ENCODE measurements at regions not wholly inside any gene's neighbourhood (a gene's known extent, or its start where the extent isn't known, plus 50 kb on each side); places are given as distances from the start of the nearest gene placed in this dataset.

GRCh38 chr18:39296293-39296888 lies 1730.8 kb upstream of the CELF4 start:
- H3K4me1 Mint-ChIP-seq = no peaks in the 10 kb centered on the region
- Histone ChIP-seq H3K36me3 (ENCODE audit: control insufficient read depth in 2 of 2, extremely low read depth in 1 of 2, insufficient read depth in 1 of 2, low read length in 1 of 2) (no peaks in the 10 kb centered on the region), H3K9me3 (no peaks in the 10 kb centered on the region), H3K27me3 (replicated peaks in 1 of 2; ENCODE audit: control insufficient read depth in 2 of 2, extremely low read depth in 1 of 2, insufficient read depth in 2 of 2, low read length in 1 of 2) (no peaks in the 10 kb centered on the region), H3K4me3 (ENCODE audit: control insufficient read depth in 1 of 2, extremely low read depth in 1 of 2, low read length in 1 of 2) (no peak overlapping the region), H3K4me1 (ENCODE audit: control insufficient read depth in 1 of 2, extremely low read depth in 1 of 2, insufficient read depth in 2 of 2, low read length in 2 of 2) (no peaks in the 10 kb centered on the region), H3K27ac (ENCODE audit: low read length) (no peak overlapping the region)
- peaks cover 0 to 12% (median 2%) of the 10 kb centered on the region in 3 donors for H3K9me3 Mint-ChIP-seq
- ATAC-seq (replicated peaks in 1 of 4) = no peak
- ChIA-PET CTCF (no interaction called here), POLR2A (no interaction called here)
- H3K4me3 Mint-ChIP-seq = no peak overlapping the region
- H3K27me3 Mint-ChIP-seq = no peaks in the 10 kb centered on the region
- no peak overlapping the region for H3K27ac Mint-ChIP-seq
- no peak for DNase-seq
- no peaks in the 10 kb centered on the region for H3K36me3 Mint-ChIP-seq
- 50% methylated on average over 2 of the region's 10 CpGs for WGBS (ENCODE audit: insufficient coverage)

GRCh38 chr18:39276764-39277163 lies 1711.2 kb upstream of the CELF4 start:
- Mint-ChIP-seq H3K27ac (no peak overlapping the region), H3K36me3 (no peaks in the 10 kb centered on the region), H3K4me1 (no peaks in the 10 kb centered on the region), H3K9me3 (peaks cover 8 to 17% (median 9%) of the 10 kb centered on the region in 3 donors), H3K4me3 (no peak overlapping the region), H3K27me3 (no peaks in the 10 kb centered on the region)
- Histone ChIP-seq H3K4me1 (ENCODE audit: control insufficient read depth in 1 of 2, extremely low read depth in 1 of 2, insufficient read depth in 2 of 2, low read length in 2 of 2) (no peaks in the 10 kb centered on the region), H3K27me3 (replicated peaks in 1 of 2; ENCODE audit: control insufficient read depth in 2 of 2, extremely low read depth in 1 of 2, insufficient read depth in 2 of 2, low read length in 1 of 2) (no peaks in the 10 kb centered on the region), H3K4me3 (ENCODE audit: control insufficient read depth in 1 of 2, extremely low read depth in 1 of 2, low read length in 1 of 2) (no peak overlapping the region), H3K27ac (ENCODE audit: low read length) (no peak overlapping the region), H3K36me3 (ENCODE audit: control insufficient read depth in 2 of 2, extremely low read depth in 1 of 2, insufficient read depth in 1 of 2, low read length in 1 of 2) (no peaks in the 10 kb centered on the region), H3K9me3 (no peaks in the 10 kb centered on the region)
- no peak for ATAC-seq (replicated peaks in 1 of 4)
- no peak for DNase-seq
- CTCF ChIA-PET = no interaction called here
- POLR2A ChIA-PET = no interaction called here

- H3K27ac Mint-ChIP-seq = no peak overlapping the region
- H3K27me3 ChIP-seq (replicated peaks in 1 of 2; ENCODE audit: control insufficient read depth in 2 of 2, extremely low read depth in 1 of 2, insufficient read depth in 2 of 2, low read length in 1 of 2) = no peaks in the 10 kb centered on the region
- WGBS (ENCODE audit: insufficient coverage) = no CpG with 5 or more reads among the region's 1 CpG
- ATAC-seq (replicated peaks in 1 of 4) (no peak), DNase-seq (no peak)
- no peak overlapping the region for H3K27ac ChIP-seq (ENCODE audit: low read length)
- H3K9me3 Mint-ChIP-seq = peaks cover 8 to 17% (median 12%) of the 10 kb centered on the region in 3 donors
- H3K4me3 Mint-ChIP-seq = no peak overlapping the region
- no peak overlapping the region for H3K4me3 ChIP-seq (ENCODE audit: control insufficient read depth in 1 of 2, extremely low read depth in 1 of 2, low read length in 1 of 2)
- H3K4me1 ChIP-seq (ENCODE audit: control insufficient read depth in 1 of 2, extremely low read depth in 1 of 2, insufficient read depth in 2 of 2, low read length in 2 of 2) = no peaks in the 10 kb centered on the region
- ChIA-PET POLR2A (no interaction called here), CTCF (no interaction called here)
- no peaks in the 10 kb centered on the region for H3K9me3 ChIP-seq
- no peaks in the 10 kb centered on the region for H3K36me3 ChIP-seq (ENCODE audit: control insufficient read depth in 2 of 2, extremely low read depth in 1 of 2, insufficient read depth in 1 of 2, low read length in 1 of 2)
- H3K27me3 Mint-ChIP-seq = no peaks in the 10 kb centered on the region
- H3K4me1 Mint-ChIP-seq = no peaks in the 10 kb centered on the region
- H3K36me3 Mint-ChIP-seq = no peaks in the 10 kb centered on the region
These were observed 1708.9 kb upstream of the CELF4 start for GRCh38 chr18:39274535-39274934.

GRCh38 chr18:39272230-39272629 lies 1706.6 kb upstream of the CELF4 start:
- Histone ChIP-seq H3K4me3 (ENCODE audit: control insufficient read depth in 1 of 2, extremely low read depth in 1 of 2, low read length in 1 of 2) (no peak overlapping the region), H3K27me3 (replicated peaks in 1 of 2; ENCODE audit: control insufficient read depth in 2 of 2, extremely low read depth in 1 of 2, insufficient read depth in 2 of 2, low read length in 1 of 2) (no peaks in the 10 kb centered on the region), H3K9me3 (no peaks in the 10 kb centered on the region), H3K36me3 (ENCODE audit: control insufficient read depth in 2 of 2, extremely low read depth in 1 of 2, insufficient read depth in 1 of 2, low read length in 1 of 2) (no peaks in the 10 kb centered on the region), H3K4me1 (ENCODE audit: control insufficient read depth in 1 of 2, extremely low read depth in 1 of 2, insufficient read depth in 2 of 2, low read length in 2 of 2) (no peaks in the 10 kb centered on the region), H3K27ac (ENCODE audit: low read length) (no peak overlapping the region)
- Mint-ChIP-seq H3K4me1 (no peaks in the 10 kb centered on the region), H3K36me3 (no peaks in the 10 kb centered on the region), H3K27me3 (no peaks in the 10 kb centered on the region), H3K4me3 (no peak overlapping the region), H3K27ac (no peak overlapping the region), H3K9me3 (peaks cover 4 to 17% (median 10%) of the 10 kb centered on the region in 3 donors)
- ChIA-PET POLR2A (no interaction called here), CTCF (no interaction called here)
- no CpG with 5 or more reads among the region's 1 CpG for WGBS (ENCODE audit: insufficient coverage)
- no peak for DNase-seq
- no peak for ATAC-seq (replicated peaks in 1 of 4)

- H3K27ac ChIP-seq (ENCODE audit: low read length) = no peak overlapping the region
- H3K36me3 ChIP-seq (ENCODE audit: control insufficient read depth in 2 of 2, extremely low read depth in 1 of 2, insufficient read depth in 1 of 2, low read length in 1 of 2) = no peaks in the 10 kb centered on the region
- CTCF ChIA-PET = no interaction called here
- no peaks in the 10 kb centered on the region for H3K9me3 ChIP-seq
- H3K27me3 ChIP-seq (replicated peaks in 1 of 2; ENCODE audit: control insufficient read depth in 2 of 2, extremely low read depth in 1 of 2, insufficient read depth in 2 of 2, low read length in 1 of 2) = no peaks in the 10 kb centered on the region
- POLR2A ChIA-PET = no interaction called here
- no peaks in the 10 kb centered on the region for H3K36me3 Mint-ChIP-seq
- peaks cover 3 to 17% (median 10%) of the 10 kb centered on the region in 3 donors for H3K9me3 Mint-ChIP-seq
- ATAC-seq (replicated peaks in 1 of 4) (no peak), DNase-seq (no peak)
- no peak overlapping the region for H3K4me3 ChIP-seq (ENCODE audit: control insufficient read depth in 1 of 2, extremely low read depth in 1 of 2, low read length in 1 of 2)
- no peaks in the 10 kb centered on the region for H3K4me1 Mint-ChIP-seq
- H3K27ac Mint-ChIP-seq = no peak overlapping the region
- no peak overlapping the region for H3K4me3 Mint-ChIP-seq
- no peaks in the 10 kb centered on the region for H3K4me1 ChIP-seq (ENCODE audit: control insufficient read depth in 1 of 2, extremely low read depth in 1 of 2, insufficient read depth in 2 of 2, low read length in 2 of 2)
- WGBS (ENCODE audit: insufficient coverage) = 90% methylated on average over 2 of the region's 4 CpGs
- no peaks in the 10 kb centered on the region for H3K27me3 Mint-ChIP-seq
These were observed 1706.1 kb upstream of the CELF4 start for GRCh38 chr18:39271654-39272053.

GRCh38 chr18:39260565-39260964 lies 1695.0 kb upstream of the CELF4 start:
- H3K4me3 ChIP-seq (ENCODE audit: control insufficient read depth in 1 of 2, extremely low read depth in 1 of 2, low read length in 1 of 2) = no peak overlapping the region
- H3K27me3 ChIP-seq (replicated peaks in 1 of 2; ENCODE audit: control insufficient read depth in 2 of 2, extremely low read depth in 1 of 2, insufficient read depth in 2 of 2, low read length in 1 of 2) = no peaks in the 10 kb centered on the region
- no peaks in the 10 kb centered on the region for H3K36me3 Mint-ChIP-seq
- H3K36me3 ChIP-seq (ENCODE audit: control insufficient read depth in 2 of 2, extremely low read depth in 1 of 2, insufficient read depth in 1 of 2, low read length in 1 of 2) = no peaks in the 10 kb centered on the region
- H3K9me3 Mint-ChIP-seq = peaks cover 13 to 35% (median 29%) of the 10 kb centered on the region in 3 donors
- DNase-seq (no peak), ATAC-seq (replicated peaks in 1 of 4) (no peak)
- no peak overlapping the region for H3K27ac ChIP-seq (ENCODE audit: low read length)
- H3K9me3 ChIP-seq = no peaks in the 10 kb centered on the region
- ChIA-PET CTCF (no interaction called here), POLR2A (no interaction called here)
- no peaks in the 10 kb centered on the region for H3K27me3 Mint-ChIP-seq
- H3K4me1 ChIP-seq (ENCODE audit: control insufficient read depth in 1 of 2, extremely low read depth in 1 of 2, insufficient read depth in 2 of 2, low read length in 2 of 2) = no peaks in the 10 kb centered on the region
- no peak overlapping the region for H3K4me3 Mint-ChIP-seq
- no peak overlapping the region for H3K27ac Mint-ChIP-seq
- no CpG with 5 or more reads among the region's 1 CpG for WGBS (ENCODE audit: insufficient coverage)
- H3K4me1 Mint-ChIP-seq = no peaks in the 10 kb centered on the region

- H3K27ac Mint-ChIP-seq = no peak overlapping the region
- H3K4me3 Mint-ChIP-seq = no peak overlapping the region
- Histone ChIP-seq H3K4me1 (ENCODE audit: control insufficient read depth in 1 of 2, extremely low read depth in 1 of 2, insufficient read depth in 2 of 2, low read length in 2 of 2) (no peaks in the 10 kb centered on the region), H3K27me3 (replicated peaks in 1 of 2; ENCODE audit: control insufficient read depth in 2 of 2, extremely low read depth in 1 of 2, insufficient read depth in 2 of 2, low read length in 1 of 2) (no peaks in the 10 kb centered on the region), H3K9me3 (no peaks in the 10 kb centered on the region), H3K27ac (ENCODE audit: low read length) (no peak overlapping the region), H3K4me3 (ENCODE audit: control insufficient read depth in 1 of 2, extremely low read depth in 1 of 2, low read length in 1 of 2) (no peak overlapping the region), H3K36me3 (ENCODE audit: control insufficient read depth in 2 of 2, extremely low read depth in 1 of 2, insufficient read depth in 1 of 2, low read length in 1 of 2) (no peaks in the 10 kb centered on the region)
- no peaks in the 10 kb centered on the region for H3K27me3 Mint-ChIP-seq
- ATAC-seq (replicated peaks in 1 of 4) = no peak
- no peaks in the 10 kb centered on the region for H3K4me1 Mint-ChIP-seq
- no peaks in the 10 kb centered on the region for H3K36me3 Mint-ChIP-seq
- ChIA-PET CTCF (no interaction called here), POLR2A (no interaction called here)
- peaks cover 10 to 33% (median 27%) of the 10 kb centered on the region in 3 donors for H3K9me3 Mint-ChIP-seq
- no peak for DNase-seq
- WGBS (ENCODE audit: insufficient coverage) = no CpG with 5 or more reads among the region's 1 CpG
These were observed 1694.1 kb upstream of the CELF4 start for GRCh38 chr18:39259736-39260135.

All from T-cell (primary cell).